GF-D8 (cell line): ENCODE measurements at regions not wholly inside any gene's neighbourhood (a gene's known extent, or its start where the extent isn't known, plus 50 kb on each side); places are given as distances from the start of the nearest gene placed in this dataset.
A peak's percentile ranks its signal among the peaks of the same experiment; 100 is the strongest.
"Not testable (repeated sequence)": the region's sequence is repeated elsewhere in the genome, so short reads cannot be mapped to it uniquely, and the experiment has no call there.

Experiments
- DNase-seq: peaks from one replicate; lab custom pipeline; 2025; lab: John Stamatoyannopoulos, UW

DNA sequence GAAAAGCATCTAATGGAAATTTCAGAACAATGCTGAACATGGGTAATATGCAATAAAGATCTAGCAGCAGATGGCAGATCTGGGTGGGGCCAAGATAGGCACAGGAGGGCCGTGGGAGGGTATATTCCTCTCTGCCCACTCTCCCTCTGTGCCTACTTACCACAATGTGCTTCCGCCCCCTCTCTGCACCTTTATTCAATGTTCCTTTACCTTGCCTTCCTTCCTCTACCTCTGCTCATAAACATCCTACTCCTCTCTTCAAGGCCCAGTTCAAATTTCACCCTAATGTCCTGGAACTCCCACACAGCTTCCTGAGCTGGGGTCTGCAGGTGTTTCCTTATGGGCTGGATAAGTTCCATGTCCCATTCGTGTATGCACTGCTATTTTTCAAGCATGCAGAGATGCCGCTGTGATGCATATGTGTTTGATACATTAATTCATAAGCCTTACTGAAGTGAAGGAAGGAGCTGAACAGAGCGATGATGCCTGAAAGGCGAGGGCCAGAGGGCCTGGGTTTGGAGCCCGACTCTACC is 65.6 kb upstream of the EDEM3 start:
- DNase-seq, result no peak

DNA sequence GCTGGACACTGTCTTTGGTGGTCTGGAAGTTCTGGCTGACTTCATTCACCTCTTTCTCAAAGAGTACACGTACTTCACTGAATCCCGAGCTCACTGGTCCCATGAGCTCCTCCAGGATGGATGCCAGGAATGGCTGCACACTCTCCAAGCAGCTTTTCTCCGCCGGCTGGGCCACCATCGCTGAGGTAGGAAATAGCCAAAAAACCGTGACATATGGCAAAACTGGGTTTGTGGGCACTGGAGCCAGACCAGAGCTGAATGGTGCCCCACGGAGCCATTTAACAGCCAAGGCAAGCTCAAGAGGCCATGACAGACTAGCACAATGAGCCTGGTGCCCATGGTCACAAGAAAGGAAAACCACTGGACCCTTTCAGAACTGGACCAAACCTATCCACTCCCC is 64.0 kb upstream of the EDEM3 start:
- DNase-seq, result no peak

DNA sequence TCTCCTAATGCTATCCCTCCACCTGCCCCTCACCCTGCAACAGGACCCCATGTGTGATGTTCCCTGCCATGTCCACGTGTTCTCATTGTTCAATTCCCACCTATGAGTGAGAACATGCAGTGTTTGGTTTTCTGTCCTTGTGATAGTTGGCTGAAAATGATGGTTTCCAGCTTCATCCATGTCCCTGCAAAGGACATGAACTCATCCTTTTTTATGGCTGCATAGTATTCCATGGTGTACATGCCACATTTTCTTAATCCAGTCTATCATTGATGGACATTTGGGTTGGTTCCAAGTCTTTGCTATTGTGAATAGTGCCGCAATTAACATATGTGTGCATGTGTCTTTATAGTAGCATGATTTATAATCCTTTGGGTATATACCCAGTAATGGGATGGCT is 62.3 kb upstream of the EDEM3 start:
- not testable (repeated sequence) for DNase-seq

DNA sequence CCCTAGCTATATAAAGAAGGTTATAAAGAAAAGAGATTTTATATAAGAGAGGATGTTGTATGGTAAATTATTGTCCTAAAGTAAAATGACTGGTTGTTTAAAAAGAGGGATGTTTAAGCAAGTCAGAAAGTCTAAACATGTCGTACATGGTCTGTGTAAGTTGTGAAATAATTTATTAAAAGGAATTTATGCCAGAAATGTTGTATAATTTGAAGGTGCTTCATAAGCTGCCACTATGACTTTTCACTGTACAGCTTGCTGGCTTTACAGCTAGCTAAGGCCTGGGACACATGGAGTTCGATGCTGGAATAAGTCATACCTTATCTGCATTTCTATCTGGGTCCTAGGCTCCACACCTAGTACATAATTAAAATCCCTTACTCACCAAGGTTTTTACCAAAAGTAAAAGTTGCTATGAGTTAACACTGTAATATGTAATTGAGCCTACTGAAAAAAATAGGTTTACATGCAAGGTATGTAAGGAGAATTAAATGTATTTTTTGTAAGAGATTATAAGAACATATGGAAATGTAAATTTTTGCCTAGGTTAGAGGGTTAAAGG is 59.0 kb upstream of the EDEM3 start:
- no peak for DNase-seq

DNA sequence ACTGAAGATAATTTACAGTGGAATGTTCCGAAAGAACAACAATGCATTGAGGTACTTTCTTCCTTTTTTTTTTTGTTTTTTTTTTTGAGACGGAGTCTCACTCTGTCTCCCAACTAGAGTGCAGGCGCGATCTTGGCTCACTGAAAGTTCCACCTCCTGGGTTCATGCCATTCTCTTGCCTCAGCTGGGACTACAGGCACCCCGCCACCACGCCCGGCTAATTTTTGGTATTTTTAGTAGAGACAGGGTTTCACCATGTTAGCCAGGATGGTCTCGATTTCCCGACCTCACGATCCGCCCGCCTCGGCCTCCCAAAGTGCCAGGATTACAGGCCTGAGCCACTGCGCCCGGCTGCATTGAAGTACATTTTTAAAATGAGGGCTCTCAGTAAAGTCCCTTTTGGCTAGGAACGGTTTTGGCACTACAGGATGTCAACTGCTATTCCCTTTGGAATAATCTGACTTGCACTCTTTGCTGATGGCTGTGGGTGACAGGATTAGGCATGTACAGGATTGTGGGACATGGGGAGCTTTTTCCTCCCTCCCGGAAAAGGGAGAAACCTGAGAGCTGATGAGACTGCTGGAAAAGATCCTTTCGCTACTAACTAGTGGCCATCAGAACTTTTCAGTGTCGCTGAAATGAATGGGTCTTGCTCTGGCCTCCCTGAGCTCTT is 56.9 kb upstream of the EDEM3 start:
- DNase-seq, result no peak

DNA sequence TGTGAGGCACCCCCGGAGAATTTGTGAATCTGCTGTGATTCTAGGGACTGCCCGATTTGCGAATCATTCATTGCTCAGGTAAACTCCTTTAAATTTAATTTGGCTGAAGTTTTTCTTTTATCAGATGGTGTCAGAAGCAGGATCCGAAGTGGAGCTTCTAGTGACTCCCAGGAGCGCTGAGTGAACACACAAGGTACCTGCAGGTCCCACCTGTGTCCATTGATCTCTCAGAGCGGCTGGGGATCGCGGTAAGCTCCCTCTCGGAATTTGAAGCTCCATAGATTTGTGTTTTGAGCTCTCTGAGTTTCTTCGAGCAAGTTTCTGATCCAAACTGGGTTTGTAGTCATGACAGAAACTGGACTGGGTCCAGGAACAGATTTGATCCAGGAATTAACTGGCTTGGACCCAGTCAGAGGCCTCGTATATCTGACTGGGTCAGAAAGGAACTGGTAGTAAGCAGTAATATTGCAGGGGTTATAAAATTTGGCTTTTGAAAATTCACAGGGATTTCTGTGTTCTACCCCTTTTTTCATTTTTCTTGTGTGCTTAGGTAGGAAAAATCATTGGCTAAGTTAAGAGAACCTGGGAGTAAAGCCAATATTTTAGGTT is 56.2 kb upstream of the EDEM3 start:
- no peak for DNase-seq

DNA sequence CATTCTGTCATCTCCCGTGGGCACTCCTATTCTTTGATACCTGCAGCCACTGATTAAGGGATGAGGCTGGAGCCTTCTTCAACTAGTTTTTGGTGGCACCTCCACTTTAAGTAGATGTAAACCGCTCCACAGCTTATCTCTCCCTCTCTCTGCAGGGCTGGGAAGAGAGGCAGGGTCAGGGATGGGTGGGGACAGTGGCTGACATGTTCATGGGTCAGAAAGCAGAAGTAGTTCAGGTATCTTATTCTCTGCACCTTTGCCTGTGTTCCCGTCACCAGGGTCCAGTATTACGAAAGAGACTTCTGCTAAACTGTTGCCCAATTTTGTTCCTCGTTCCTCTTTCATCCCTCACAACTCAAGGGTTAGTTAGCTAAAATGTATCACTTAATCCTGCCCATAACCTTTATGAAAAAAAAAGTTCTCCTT is 51.7 kb upstream of the EDEM3 start:
- peak; percentile 81 for DNase-seq

DNA sequence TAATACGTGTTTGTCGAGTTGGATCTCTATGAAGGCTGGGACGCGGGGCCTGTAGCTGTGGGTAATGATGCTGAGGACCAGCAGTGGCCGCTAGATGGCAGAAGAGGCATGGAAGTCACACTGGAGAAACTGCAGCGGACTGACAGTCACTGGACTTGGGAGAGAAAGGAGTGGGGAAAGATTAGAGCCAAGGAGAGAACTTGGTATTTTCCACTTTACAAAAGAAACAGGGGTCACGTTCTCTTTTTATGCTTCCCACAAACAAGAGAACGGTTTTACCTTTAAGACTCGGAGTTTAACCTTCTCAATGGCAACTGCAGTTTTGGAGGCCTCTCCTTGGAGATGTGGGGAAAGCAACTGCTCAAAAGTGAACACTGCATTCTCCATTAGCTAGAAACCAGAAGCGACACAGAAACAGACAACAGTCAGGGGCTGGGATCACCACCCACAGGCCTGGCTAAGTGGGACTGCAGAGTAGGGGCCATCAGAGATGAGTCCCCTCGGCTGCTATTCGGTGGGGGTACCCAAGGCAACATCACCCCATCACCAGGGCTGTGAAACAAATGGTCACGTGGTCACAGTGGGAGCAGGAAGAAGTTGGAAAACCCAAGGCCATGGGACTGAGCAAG is 51.1 kb upstream of the EDEM3 start:
- peak; percentile 53 for DNase-seq
